HUES64 (cell line): ENCODE measurements at regions not wholly inside any gene's neighbourhood (a gene's known extent, or its start where the extent isn't known, plus 50 kb on each side); places are given as distances from the start of the nearest gene placed in this dataset.
"Not testable (repeated sequence)": the region's sequence is repeated elsewhere in the genome, so short reads cannot be mapped to it uniquely, and the experiment has no call there.

Experiments used
- H3K27ac ChIP-seq: 2 replicates; pipeline ENCODE4 v1.7.0; 2013; ENCODE audit warnings: low read depth, low read length, inconsistent platforms
- H3K27me3 ChIP-seq: 2 replicates; pipeline ENCODE4 v1.6.1; 2013; ENCODE audit warnings: mild to moderate bottlenecking, low read length; ENCODE audit not compliant: insufficient read depth
- H3K36me3 ChIP-seq: 2 replicates; pipeline ENCODE4 v1.6.1; 2013; ENCODE audit warnings: mild to moderate bottlenecking, low read length; ENCODE audit not compliant: insufficient read depth
- H3K4me1 ChIP-seq: 2 replicates; pipeline ENCODE4 v1.6.1; 2013; ENCODE audit warnings: mild to moderate bottlenecking, low read length, moderate library complexity; ENCODE audit not compliant: insufficient read depth
- H3K4me3 ChIP-seq: 2 replicates; pipeline ENCODE4 v1.5.1; 2013; ENCODE audit warnings: mild to moderate bottlenecking, low read length, moderate library complexity
- H3K9ac ChIP-seq: 2 replicates; pipeline ENCODE4 v1.6.1; 2013; ENCODE audit warnings: mild to moderate bottlenecking, low read depth, low read length
- H3K9me3 ChIP-seq: 2 replicates; pipeline ENCODE4 v1.6.1; 2013; ENCODE audit warnings: low read depth, low read length; ENCODE audit not compliant: insufficient read depth
- WGBS: fragments of 150-250, 120-280 bp; methylation state at CpG from one replicate; pipeline ENCODE4 v1.1.7; 2013; ENCODE audit warnings: missing lambda C conversion rate; 5-methylcytosine and 5-hydroxymethylcytosine counted together

- Histone ChIP-seq H3K36me3 (no peaks in the 10 kb centered on the region), H3K27ac (no peak overlapping the region), H3K9ac (no peak overlapping the region), H3K9me3 (peaks cover 11% of the 10 kb centered on the region), H3K4me1 (no peaks in the 10 kb centered on the region), H3K27me3 (no peaks in the 10 kb centered on the region), H3K4me3 (no peak overlapping the region)
- WGBS, result no CpG with 5 or more reads among the region's 1 CpG
Measured at GRCh38 chr2:208781166-208781565, 374.6 kb downstream of the PTH2R start.

GRCh38 chr2:208782097-208782496, 375.5 kb downstream of the PTH2R start:
- H3K9ac ChIP-seq, result no peak overlapping the region
- H3K27me3 ChIP-seq, result no peaks in the 10 kb centered on the region
- H3K36me3 ChIP-seq, result no peaks in the 10 kb centered on the region
- no peak overlapping the region for H3K27ac ChIP-seq
- H3K4me3 ChIP-seq, result no peak overlapping the region
- H3K9me3 ChIP-seq, result peaks cover 11% of the 10 kb centered on the region
- H3K4me1 ChIP-seq, result no peaks in the 10 kb centered on the region
- WGBS, result 72% methylated on average over 4 of the region's 6 CpGs

GRCh38 chr2:208783184-208783583, 376.6 kb downstream of the PTH2R start:
- no peak overlapping the region for H3K4me3 ChIP-seq
- no peak overlapping the region for H3K27ac ChIP-seq
- peaks cover 11% of the 10 kb centered on the region for H3K9me3 ChIP-seq
- no peak overlapping the region for H3K9ac ChIP-seq
- no peaks in the 10 kb centered on the region for H3K36me3 ChIP-seq
- H3K27me3 ChIP-seq, result no peaks in the 10 kb centered on the region
- H3K4me1 ChIP-seq, result no peaks in the 10 kb centered on the region

GRCh38 chr2:208784774-208785173, 378.2 kb downstream of the PTH2R start:
- H3K4me1 ChIP-seq, H3K27me3 ChIP-seq: not testable (repeated sequence)
- WGBS, result 95% methylated on average over 9 of the region's 9 CpGs

GRCh38 chr2:208791257-208791656, 384.7 kb downstream of the PTH2R start:
- Histone ChIP-seq H3K36me3 (no peaks in the 10 kb centered on the region), H3K27me3 (no peaks in the 10 kb centered on the region), H3K4me1 (no peaks in the 10 kb centered on the region), H3K9me3 (no peaks in the 10 kb centered on the region), H3K4me3 (no peak overlapping the region), H3K9ac (no peak overlapping the region), H3K27ac (no peak overlapping the region)
- WGBS, result 98% methylated on average over 4 of the region's 6 CpGs

More at GRCh38 chr2:208784774-208785173, 378.2 kb downstream of the PTH2R start:
- peaks cover 11% of the 10 kb centered on the region for H3K9me3 ChIP-seq
- H3K27ac ChIP-seq, H3K9ac ChIP-seq, H3K4me3 ChIP-seq, H3K36me3 ChIP-seq: not testable (repeated sequence)

GRCh38 chr2:208792766-208793165, 386.2 kb downstream of the PTH2R start:
- Histone ChIP-seq H3K9me3 (no peaks in the 10 kb centered on the region), H3K27ac (no peak overlapping the region)
- 94% methylated on average over 8 of the region's 8 CpGs for WGBS

GRCh38 chr2:208793434-208793833, 386.8 kb downstream of the PTH2R start:
- H3K27me3 ChIP-seq, result no peaks in the 10 kb centered on the region
- WGBS, result 94% methylated on average over 3 of the region's 3 CpGs
- H3K9me3 ChIP-seq, result no peaks in the 10 kb centered on the region
- no peak overlapping the region for H3K9ac ChIP-seq
- H3K36me3 ChIP-seq, result no peaks in the 10 kb centered on the region
- no peak overlapping the region for H3K27ac ChIP-seq
- H3K4me1 ChIP-seq, result no peaks in the 10 kb centered on the region
- H3K4me3 ChIP-seq, result no peak overlapping the region

More at GRCh38 chr2:208792766-208793165, 386.2 kb downstream of the PTH2R start:
- Histone ChIP-seq H3K27me3 (no peaks in the 10 kb centered on the region), H3K4me1 (no peaks in the 10 kb centered on the region), H3K36me3 (no peaks in the 10 kb centered on the region), H3K4me3 (no peak overlapping the region), H3K9ac (no peak overlapping the region)

GRCh38 chr2:208794288-208794975, 387.8 kb downstream of the PTH2R start:
- Histone ChIP-seq H3K9ac (no peak overlapping the region), H3K36me3 (no peaks in the 10 kb centered on the region), H3K27me3 (no peaks in the 10 kb centered on the region), H3K9me3 (no peaks in the 10 kb centered on the region), H3K27ac (no peak overlapping the region), H3K4me3 (no peak overlapping the region), H3K4me1 (no peaks in the 10 kb centered on the region)
- 100% methylated on average over 3 of the region's 4 CpGs for WGBS

GRCh38 chr2:208798698-208799097, 392.1 kb downstream of the PTH2R start:
- no peaks in the 10 kb centered on the region for H3K27me3 ChIP-seq
- H3K36me3 ChIP-seq, result no peaks in the 10 kb centered on the region
- H3K4me1 ChIP-seq, result no peaks in the 10 kb centered on the region
- 93% methylated on average over 1 of the region's 1 CpG for WGBS
- H3K4me3 ChIP-seq, result no peak overlapping the region
- H3K27ac ChIP-seq, result no peak overlapping the region
- no peaks in the 10 kb centered on the region for H3K9me3 ChIP-seq
- no peak overlapping the region for H3K9ac ChIP-seq

GRCh38 chr2:208799397-208799796, 392.8 kb downstream of the PTH2R start:
- H3K27ac ChIP-seq, result no peak overlapping the region
- 100% methylated on average over 1 of the region's 2 CpGs for WGBS
- no peak overlapping the region for H3K4me3 ChIP-seq
- H3K27me3 ChIP-seq, result no peaks in the 10 kb centered on the region
- no peaks in the 10 kb centered on the region for H3K4me1 ChIP-seq
- H3K9me3 ChIP-seq, result no peaks in the 10 kb centered on the region
- no peaks in the 10 kb centered on the region for H3K36me3 ChIP-seq
- no peak overlapping the region for H3K9ac ChIP-seq

- H3K27ac ChIP-seq, H3K9ac ChIP-seq, H3K9me3 ChIP-seq, H3K36me3 ChIP-seq, H3K4me3 ChIP-seq, H3K4me1 ChIP-seq, H3K27me3 ChIP-seq: not testable (repeated sequence)
- WGBS, result 92% methylated on average over 12 of the region's 12 CpGs
Measured at GRCh38 chr2:208800887-208801286, 394.3 kb downstream of the PTH2R start.

- Histone ChIP-seq H3K27me3 (no peaks in the 10 kb centered on the region), H3K4me3 (no peak overlapping the region), H3K9me3 (no peaks in the 10 kb centered on the region), H3K36me3 (no peaks in the 10 kb centered on the region), H3K9ac (no peak overlapping the region), H3K27ac (no peak overlapping the region), H3K4me1 (peaks cover 6% of the 10 kb centered on the region; the same call in 1 of the 2 replicates)
- WGBS, result 97% methylated on average over 2 of the region's 2 CpGs
Measured at GRCh38 chr2:208807756-208808155, 401.2 kb downstream of the PTH2R start.
